Left cardiac atrium (tissue), 4 donors: ENCODE measurements at regions not wholly inside any gene's neighbourhood (a gene's known extent, or its start where the extent isn't known, plus 50 kb on each side); places are given as distances from the start of the nearest gene placed in this dataset.

Source experiments
- ATAC-seq, 2 donors: fragments of 200-7000 bp; cut with Tn5 transposase; one replicate each; pipeline ENCODE4 v1.9.1; 2020; ENCODE audit warnings: mild to moderate bottlenecking in 2 of 2, moderate library complexity in 2 of 2
- DNase-seq: peaks from one replicate; pipeline ENCODE4 v3.0.0-alpha.2; 2020
- intact Hi-C, 2 donors: fragments of 100-400 bp; cut with DNase I; formaldehyde crosslinking; loops; one replicate each; pipeline versions ENCODE4 v1.14.1 to v1.15.1; 2022 to 2023
- donor health status: DM: no; HTN: yes; CAD: no.
- donor health status: DM: no; HTN: yes; CAD: no; lungs with severe emphysema.
- donor health status: DM: yes; HTN: yes; CAD: no.
- donor health status: Dilated cardiomyopathy.

- intact Hi-C loops, result loop anchor here in 1 of 2 donors (10.0 kb wide), 1 partner anchor 197 kb away; no protein-coding TSS in a partner anchor
- ATAC-seq (no peak), DNase-seq (no peak)
Measured at GRCh38 chr15:68871507-68871906, 50.8 kb upstream of the ANP32A start.

DNA sequence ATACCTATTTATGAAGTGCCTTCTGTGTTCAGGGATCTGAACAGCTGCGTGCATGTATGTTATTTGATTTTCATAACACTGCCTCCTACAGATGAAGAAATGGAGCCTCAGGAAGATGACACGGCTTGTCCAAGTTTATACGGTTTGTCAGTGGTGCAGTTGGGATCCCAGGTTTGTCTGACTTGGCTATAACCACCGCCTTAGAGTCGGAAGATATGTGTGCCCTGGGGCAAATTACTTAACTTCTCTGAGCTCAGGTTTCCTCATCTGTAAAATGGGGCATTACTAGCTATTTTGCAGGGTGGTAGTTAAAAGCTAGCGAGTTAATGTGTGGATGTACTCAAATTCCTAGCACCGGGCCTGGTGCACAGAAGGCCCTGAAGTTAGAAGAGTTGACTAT is 54.1 kb upstream of the ANP32A start:
- no peak for DNase-seq
- intact Hi-C loops, result loop anchor here (1.0 to 10.0 kb wide), 4 partner anchors 146 to 322 kb away; no protein-coding TSS in a partner anchor
- no peak for ATAC-seq

GRCh38 chr15:68875377-68876116 is 54.8 kb upstream of the SPESP1 start:
- DNase-seq (peak; percentile 93), ATAC-seq (peak; percentile 96 to 97)
- intact Hi-C loops, result loop anchor here (1.0 to 10.0 kb wide), 4 partner anchors 147 to 323 kb away; no protein-coding TSS in a partner anchor

DNA sequence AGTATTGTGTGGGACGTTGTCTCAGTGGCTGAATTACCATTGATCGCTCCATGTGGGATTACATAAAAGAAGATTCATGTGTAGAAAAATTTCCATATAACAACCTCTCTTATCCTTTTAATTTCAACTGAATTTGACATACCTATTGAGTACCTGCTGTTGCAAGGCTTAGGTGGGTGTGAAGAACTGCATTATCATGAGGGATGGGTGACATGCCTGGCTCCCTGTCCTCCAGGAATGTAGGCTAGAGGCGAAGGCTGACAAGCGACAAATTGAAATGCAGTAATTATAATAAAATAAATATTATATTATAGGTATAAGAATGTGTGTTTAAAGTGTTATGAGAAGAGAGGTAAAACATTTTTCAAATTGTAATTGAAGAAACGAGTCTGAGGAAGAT is 52.7 kb upstream of the SPESP1 start:
- no peak for DNase-seq
- intact Hi-C loops, result loop anchor here in 1 of 2 donors (10.0 kb wide), 1 partner anchor 203 kb away; no protein-coding TSS in a partner anchor
- no peak for ATAC-seq

GRCh38 chr15:68880382-68880781 is 49.9 kb upstream of the SPESP1 start:
- ATAC-seq (no peak), DNase-seq (no peak)
- intact Hi-C loops, result no loop called here
